Neural crest cell (in vitro differentiated cells): ENCODE measurements at regions not wholly inside any gene's neighbourhood (a gene's known extent, or its start where the extent isn't known, plus 50 kb on each side); places are given as distances from the start of the nearest gene placed in this dataset.
A peak's percentile ranks its signal among the peaks of the same experiment; 100 is the strongest.

Source experiments
- DNase-seq: peaks from one replicate; pipeline ENCODE4 v3.0.0; 2021; ENCODE audit warnings: low read depth, mixed read lengths, low spot score
- H3K27ac Mint-ChIP-seq: one replicate; pipeline ENCODE4 v1.8.0; 2021; ENCODE audit warnings: mild to moderate bottlenecking, mixed read lengths; ENCODE audit not compliant: unreplicated experiment
- H3K27me3 Mint-ChIP-seq: 2 replicates; pipeline ENCODE4 v1.8.0; 2021; ENCODE audit warnings: low read depth, mild to moderate bottlenecking, mixed read lengths
- H3K36me3 Mint-ChIP-seq: 2 replicates; pipeline ENCODE4 v1.8.0; 2021; ENCODE audit warnings: low read depth, mild to moderate bottlenecking, mixed read lengths
- H3K4me1 Mint-ChIP-seq: 2 replicates; pipeline ENCODE4 v1.8.0; 2021; ENCODE audit warnings: mixed read lengths
- H3K4me3 Mint-ChIP-seq: one replicate; pipeline ENCODE4 v1.8.0; 2021; ENCODE audit warnings: mild to moderate bottlenecking, mixed read lengths
- H3K9me3 Mint-ChIP-seq: 2 replicates; pipeline ENCODE4 v1.8.0; 2021; ENCODE audit warnings: mixed read lengths
- CTCF ChIP-seq: fragments of 200-600 bp; sonication (generic); conservative IDR thresholded peaks from 2 replicates; pipeline ENCODE4 v1.5.0; 2021; ENCODE audit warnings: antibody characterized with exemption, mild to moderate bottlenecking

- Mint-ChIP-seq H3K9me3 (no peaks in the 10 kb centered on the region), H3K27ac (no peak overlapping the region), H3K27me3 (peaks cover 3% of the 10 kb centered on the region), H3K36me3 (no peaks in the 10 kb centered on the region), H3K4me3 (no peak overlapping the region), H3K4me1 (no peaks in the 10 kb centered on the region)
- DNase-seq, result no peak
- TF ChIP-seq CTCF, result no peak
Observed at GRCh38 chr7:132696332-132696731, 120.1 kb upstream of the PLXNA4 start.

- no peak for TF ChIP-seq CTCF
- Mint-ChIP-seq H3K4me1 (no peaks in the 10 kb centered on the region), H3K27me3 (no peaks in the 10 kb centered on the region), H3K36me3 (no peaks in the 10 kb centered on the region), H3K27ac (no peak overlapping the region), H3K4me3 (no peak overlapping the region), H3K9me3 (no peaks in the 10 kb centered on the region)
- no peak for DNase-seq
Observed at GRCh38 chr7:132691201-132691600, 114.9 kb upstream of the PLXNA4 start.

GRCh38 chr7:132690174-132690573, 113.9 kb upstream of the PLXNA4 start:
- Mint-ChIP-seq H3K36me3 (no peaks in the 10 kb centered on the region), H3K9me3 (peaks cover 4% of the 10 kb centered on the region), H3K27me3 (no peaks in the 10 kb centered on the region), H3K4me1 (no peaks in the 10 kb centered on the region), H3K27ac (no peak overlapping the region), H3K4me3 (no peak overlapping the region)
- no peak for DNase-seq
- TF ChIP-seq CTCF, result no peak

- no peak for TF ChIP-seq CTCF
- H3K36me3 Mint-ChIP-seq, result no peaks in the 10 kb centered on the region
- H3K27me3 Mint-ChIP-seq, result no peaks in the 10 kb centered on the region
- peaks cover 8% of the 10 kb centered on the region for H3K9me3 Mint-ChIP-seq
- no peak overlapping the region for H3K27ac Mint-ChIP-seq
- no peak overlapping the region for H3K4me3 Mint-ChIP-seq
- DNase-seq, result no peak
- H3K4me1 Mint-ChIP-seq, result no peaks in the 10 kb centered on the region
Observed at GRCh38 chr7:132687981-132688383, 111.7 kb upstream of the PLXNA4 start.

GRCh38 chr7:132687016-132687415, 110.7 kb upstream of the PLXNA4 start:
- H3K4me3 Mint-ChIP-seq, result no peak overlapping the region
- no peak for TF ChIP-seq CTCF
- no peaks in the 10 kb centered on the region for H3K36me3 Mint-ChIP-seq
- H3K27me3 Mint-ChIP-seq, result no peaks in the 10 kb centered on the region
- H3K4me1 Mint-ChIP-seq, result no peaks in the 10 kb centered on the region
- H3K27ac Mint-ChIP-seq, result peak overlapping the region; percentile 35
- H3K9me3 Mint-ChIP-seq, result peaks cover 9% of the 10 kb centered on the region
- DNase-seq, result no peak

- Mint-ChIP-seq H3K27ac (no peak overlapping the region), H3K9me3 (peaks cover 9% of the 10 kb centered on the region), H3K4me1 (no peaks in the 10 kb centered on the region), H3K27me3 (no peaks in the 10 kb centered on the region), H3K36me3 (no peaks in the 10 kb centered on the region), H3K4me3 (no peak overlapping the region)
- no peak for DNase-seq
- TF ChIP-seq CTCF, result no peak
Observed at GRCh38 chr7:132685277-132685676, 109.0 kb upstream of the PLXNA4 start.
